Spleen (tissue), 11 donors: ENCODE measurements at regions not wholly inside any gene's neighbourhood (a gene's known extent, or its start where the extent isn't known, plus 50 kb on each side); places are given as distances from the start of the nearest gene placed in this dataset.

Source experiments
- DNase-seq: peaks from one replicate; pipeline ENCODE4 v3.0.0-alpha.2; 2020
- H3K27ac ChIP-seq, 8 donors: fragments of 200-600 bp; sonication (generic) in 7 of 8; 1 replicate in 4 of 8; 2 replicates in 4 of 8; pipeline versions ENCODE4 v1.5.0 to v1.8.0; 2016 to 2021; ENCODE audit warnings: inconsistent platforms in 4 of 8, mild to moderate bottlenecking in 4 of 8, moderate library complexity in 1 of 8
- H3K27me3 ChIP-seq, 7 donors: fragments of 200-600 bp; sonication (generic) in 6 of 7; replicated peaks in 1 of 7; 1 replicate in 4 of 7; 2 replicates in 3 of 7; pipeline versions ENCODE4 v1.5.0 to v1.8.0; 2016 to 2021; ENCODE audit warnings: inconsistent platforms in 3 of 7, mild to moderate bottlenecking in 1 of 7
- H3K36me3 ChIP-seq, 6 donors: fragments of 200-600 bp; sonication (generic) in 5 of 6; 1 replicate in 4 of 6; 2 replicates in 2 of 6; pipeline versions ENCODE4 v1.5.0 to v1.8.0; 2016 to 2021; ENCODE audit warnings: inconsistent platforms in 2 of 6
- H3K4me1 ChIP-seq, 6 donors: fragments of 200-600 bp; sonication (generic) in 5 of 6; 1 replicate in 3 of 6; 2 replicates in 3 of 6; pipeline versions ENCODE4 v1.5.0 to v1.8.0; 2016 to 2021; ENCODE audit warnings: inconsistent platforms in 3 of 6
- H3K4me3 ChIP-seq, 8 donors: fragments of 200-600 bp; sonication (generic) in 7 of 8; 1 replicate in 4 of 8; 2 replicates in 4 of 8; pipeline versions ENCODE4 v1.5.0 to v1.8.0; 2016 to 2021; ENCODE audit warnings: inconsistent platforms in 4 of 8, mild to moderate bottlenecking in 4 of 8, moderate library complexity in 2 of 8
- H3K9me3 ChIP-seq, 8 donors: fragments of 200-600 bp; sonication (generic) in 7 of 8; 1 replicate in 4 of 8; 2 replicates in 4 of 8; pipeline versions ENCODE4 v1.5.0 to v1.8.0; 2016 to 2021; ENCODE audit warnings: inconsistent platforms in 4 of 8
- CTCF ChIP-seq, 11 experiments: fragments of 200-600 bp in 7 of 11; fragments of 450-650 bp in 4 of 11; sonication (generic) in 4 of 11; IDR thresholded peaks in 8 of 11; conservative IDR thresholded peaks in 3 of 11; 1 replicate in 7 of 11; 2 replicates in 4 of 11; pipeline versions ENCODE4 v1.4.0 to v1.8.0; 2016 to 2021; ENCODE audit warnings: antibody characterized with exemption in 11 of 11, inconsistent platforms in 4 of 11, mild to moderate bottlenecking in 1 of 11
- POLR2A ChIP-seq, 3 donors: fragments of 450-650 bp; IDR thresholded peaks; one replicate each; pipeline ENCODE4 v1.5.1; 2017; ENCODE audit warnings: antibody characterized with exemption in 3 of 3, mild to moderate bottlenecking in 1 of 3
- POLR2AphosphoS5 ChIP-seq, 3 donors: sonication (generic); formaldehyde crosslinking; IDR thresholded peaks; one replicate each; pipeline ENCODE4 v1.5.1; 2017; ENCODE audit warnings: antibody characterized with exemption in 3 of 3
- WGBS, 5 donors: extraction: QIAGEN DNeasy Blood & Tissue Kit in 3 of 5; methylation state at CpG; one replicate each; pipeline versions ENCODE4 v1.1.5 to v1.1.7; 2013 to 2018; 5-methylcytosine and 5-hydroxymethylcytosine counted together
- intact Hi-C: fragments of 100-400 bp; cut with DNase I; formaldehyde crosslinking; loops from one replicate; pipeline ENCODE4 v1.15.0; 2023; ENCODE audit warnings: low total_unique reads
- donor health status: healthy with polysubstance abuse.
- donor health status: DM: no; HTN: no; CAD: no; lungs with moderate emphysema.
- donor health status: DM: no; HTN: no; CAD: no.
- donor health status: Bipolar disorder and iron deficiency.
- donor health status: healthy.
- donor health status: DM: no; HTN: no; CAD: no.
- donor health status: DM: yes; HTN: yes; CAD: no.

DNA sequence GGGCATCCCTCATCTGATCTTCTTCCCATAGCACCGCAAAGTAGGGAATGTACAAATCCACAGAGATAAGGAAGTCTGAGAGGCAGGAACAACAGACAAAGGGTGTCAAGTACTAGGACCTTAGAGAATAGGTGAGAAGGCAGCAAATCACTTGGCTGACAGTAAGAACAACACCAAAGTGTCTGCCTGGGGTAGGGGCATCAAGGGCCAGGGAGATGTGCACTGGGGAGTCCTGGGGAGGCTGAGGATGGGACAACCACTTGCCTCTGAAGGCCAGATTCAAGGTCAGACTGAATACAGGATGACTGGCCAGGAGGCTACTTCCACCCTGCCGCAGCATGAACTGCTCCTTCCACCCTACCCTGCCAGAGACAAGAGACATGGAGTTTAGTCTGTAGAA lies 1040.8 kb downstream of the BCL11B start:
- TF ChIP-seq POLR2A (IDR thresholded peaks at IDR 0.05) (no peak), CTCF (IDR thresholded peaks at IDR 0.05 in 8 of 11, conservative IDR thresholded peaks at IDR 0.05 in 3 of 11) (no peak), POLR2AphosphoS5 (IDR thresholded peaks at IDR 0.05) (no peak)
- 74 to 85% (median 84%) methylated on average over 2 of the region's 2 CpGs for WGBS, 5 donors
- no peaks in the 10 kb centered on the region for H3K4me1 ChIP-seq

DNA sequence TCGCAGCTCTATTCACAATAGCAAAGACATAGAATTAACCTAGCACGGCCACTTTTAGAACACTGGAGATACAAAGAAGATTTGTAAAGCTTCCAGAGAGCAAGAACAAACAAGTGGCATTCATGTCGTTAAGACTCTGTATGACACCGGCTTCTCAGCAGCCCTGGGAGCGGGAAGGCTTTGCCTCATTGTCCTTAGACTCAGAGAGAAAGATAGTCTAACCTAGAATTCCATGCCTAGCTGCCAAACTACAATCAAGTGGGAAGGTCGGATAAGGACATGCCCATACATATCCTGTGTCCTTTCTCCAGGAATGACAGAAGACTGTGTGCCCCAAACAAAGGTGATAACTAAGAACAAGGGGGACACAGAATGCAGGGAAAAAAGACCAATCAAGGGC lies 1038.3 kb downstream of the BCL11B start:
- Histone ChIP-seq H3K27me3 (no peaks in the 10 kb centered on the region), H3K9me3 (no peaks in the 10 kb centered on the region), H3K4me3 (no peak overlapping the region), H3K27ac (no peak overlapping the region), H3K36me3 (no peaks in the 10 kb centered on the region), H3K4me1 (no peaks in the 10 kb centered on the region)
- intact Hi-C loops, result no loop called here
- no peak for TF ChIP-seq POLR2AphosphoS5 (IDR thresholded peaks at IDR 0.05)
- TF ChIP-seq CTCF (IDR thresholded peaks at IDR 0.05 in 8 of 11, conservative IDR thresholded peaks at IDR 0.05 in 3 of 11), result no peak
- TF ChIP-seq POLR2A (IDR thresholded peaks at IDR 0.05), result no peak
- DNase-seq, result no peak
- WGBS, 5 donors, result 75 to 84% (median 77%) methylated on average over 6 of the region's 6 CpGs

More for the DNA sequence above, 1040.8 kb downstream of the BCL11B start:
- H3K27me3 ChIP-seq, result no peaks in the 10 kb centered on the region
- H3K4me3 ChIP-seq, result no peak overlapping the region
- intact Hi-C loops, result no loop called here
- no peak overlapping the region for H3K27ac ChIP-seq
- no peaks in the 10 kb centered on the region for H3K9me3 ChIP-seq
- no peak for DNase-seq
- no peaks in the 10 kb centered on the region for H3K36me3 ChIP-seq

DNA sequence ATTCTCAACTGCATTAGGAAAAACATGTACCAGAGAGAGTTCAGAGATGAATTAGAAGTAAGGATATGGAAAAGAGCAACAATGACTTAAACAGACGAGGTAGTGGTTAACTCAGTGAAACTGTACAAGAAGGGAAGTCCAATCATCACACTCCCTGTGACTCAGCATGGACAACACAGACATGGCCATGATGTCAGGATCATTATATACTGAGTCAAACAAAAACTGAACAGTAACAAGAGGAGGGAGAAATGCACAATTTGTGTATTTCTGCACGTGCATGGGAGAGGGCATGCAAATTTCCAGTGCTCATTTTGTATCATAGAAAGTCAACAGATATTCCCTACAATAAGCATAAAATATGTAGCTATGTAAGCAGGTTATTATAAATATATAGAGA lies 1037.8 kb downstream of the BCL11B start:
- Histone ChIP-seq H3K4me3 (no peak overlapping the region), H3K27ac (no peak overlapping the region), H3K4me1 (no peaks in the 10 kb centered on the region), H3K27me3 (no peaks in the 10 kb centered on the region), H3K9me3 (no peaks in the 10 kb centered on the region), H3K36me3 (no peaks in the 10 kb centered on the region)
- intact Hi-C loops, result no loop called here
- WGBS, 5 donors, result 50 to 70% (median 54%) methylated on average over 2 of the region's 2 CpGs
- no peak for DNase-seq
- TF ChIP-seq CTCF (IDR thresholded peaks at IDR 0.05 in 8 of 11, conservative IDR thresholded peaks at IDR 0.05 in 3 of 11), result no peak
- no peak for TF ChIP-seq POLR2A (IDR thresholded peaks at IDR 0.05)
- TF ChIP-seq POLR2AphosphoS5 (IDR thresholded peaks at IDR 0.05), result no peak

GRCh38 chr14:98236314-98236713 lies 1035.7 kb downstream of the BCL11B start:
- no peak for TF ChIP-seq POLR2A (IDR thresholded peaks at IDR 0.05)
- no peak for TF ChIP-seq CTCF (IDR thresholded peaks at IDR 0.05 in 8 of 11, conservative IDR thresholded peaks at IDR 0.05 in 3 of 11)
- no peak for TF ChIP-seq POLR2AphosphoS5 (IDR thresholded peaks at IDR 0.05)
- WGBS, 5 donors, result 75 to 82% (median 81%) methylated on average over 3 of the region's 3 CpGs
- Histone ChIP-seq H3K4me3 (no peak overlapping the region), H3K9me3 (no peaks in the 10 kb centered on the region), H3K27me3 (no peaks in the 10 kb centered on the region), H3K36me3 (no peaks in the 10 kb centered on the region), H3K4me1 (no peaks in the 10 kb centered on the region), H3K27ac (no peak overlapping the region)
- DNase-seq, result no peak
- intact Hi-C loops, result no loop called here
